HepG2 (cell line): ENCODE measurements at regions not wholly inside any gene's neighbourhood (a gene's known extent, or its start where the extent isn't known, plus 50 kb on each side); places are given as distances from the start of the nearest gene placed in this dataset.

Experiments used
- ATAC-seq: fragments of 200-7000 bp; cut with Tn5 transposase; 3 replicates; pipeline ENCODE4 v1.9.1; 2020; ENCODE audit warnings: mild to moderate bottlenecking, moderate library complexity
- BruUV-seq: library from RNA; stranded (reverse); fragments of 400-500 nt; replicated peaks from 2 replicates; lab custom pipeline; 2021; lab: Mats Ljungman, UMichigan
- CTCF ChIA-PET: fragments of 300-600 bp; formaldehyde crosslinking; extraction: SDS; loops from one replicate; lab custom pipeline; 2021; ENCODE audit warnings: low total read pairs, inconsistent platforms, low intra/inter-chr PET ratio; lab: Yijun Ruan, JAX
- POLR2A ChIA-PET: fragments of 350-600 bp; sonication (Branson Sonifier 250); formaldehyde crosslinking; loops from one replicate; lab custom pipeline; 2020; ENCODE audit warnings: antibody characterized with exemption, inconsistent platforms; lab: Yijun Ruan, JAX
- DNase-seq: peaks from one replicate; pipeline ENCODE4 v3.0.0-alpha.2; 2015; ENCODE audit warnings: low spot score
- FAIRE-seq: peaks from 3 replicates; lab custom pipeline; 2011; peaks lifted over from hg19 to GRCh38; lab: Jason Lieb, UNC
- H2AFZ ChIP-seq: one replicate; pipeline ENCODE4 v1.6.1; 2011; ENCODE audit warnings: low read length, inconsistent platforms
- H3K27ac ChIP-seq: fragments of 300-600 bp; 3 replicates; pipeline ENCODE4 v1.8.0; 2011; ENCODE audit warnings: mixed run types, mild to moderate bottlenecking, mixed read lengths, low read length, inconsistent platforms; ENCODE audit not compliant: insufficient read depth; ENCODE audit errors: extremely low read length
- H3K27me3 ChIP-seq, 2 experiments: fragments of 200-600 bp in 1 of 2; 2 replicates in 1 of 2; 3 replicates in 1 of 2; pipeline versions ENCODE4 v1.6.0 to v1.8.0; 2011; ENCODE audit warnings: low read length in 2 of 2, mild to moderate bottlenecking in 2 of 2, moderate library complexity in 2 of 2, inconsistent platforms in 1 of 2; ENCODE audit not compliant: insufficient read depth in 2 of 2, control insufficient read depth in 1 of 2
- H3K36me3 ChIP-seq, 2 experiments: fragments of 200-600 bp in 1 of 2; replicated peaks in 1 of 2; 2 replicates in 1 of 2; 3 replicates in 1 of 2; pipeline versions ENCODE4 v1.5.1 to v1.8.0; 2011; ENCODE audit warnings: low read length in 2 of 2, inconsistent platforms in 1 of 2; ENCODE audit not compliant: insufficient read depth in 2 of 2, control insufficient read depth in 1 of 2
- H3K4me1 ChIP-seq: 2 replicates; pipeline ENCODE4 v1.5.1; 2012; ENCODE audit warnings: low read length, inconsistent platforms; ENCODE audit not compliant: insufficient read depth
- H3K4me2 ChIP-seq: 2 replicates; pipeline ENCODE4 v1.6.0; 2011; ENCODE audit warnings: low read depth, low read length, inconsistent platforms
- H3K4me3 ChIP-seq, 3 experiments: fragments of 200-600 bp in 1 of 3; sonication (generic), shearing (Covaris generic) in 1 of 3; replicated peaks in 1 of 3; 2 replicates each; pipeline ENCODE4 v1.5.1; 2011 to 2016; ENCODE audit warnings: low read length in 3 of 3, inconsistent platforms in 2 of 3, low read depth in 2 of 3, mild to moderate bottlenecking in 2 of 3, control low read depth in 1 of 3, mixed read lengths in 1 of 3; ENCODE audit not compliant: insufficient read depth in 1 of 3
- H3K79me2 ChIP-seq: one replicate; pipeline ENCODE4 v1.6.1; 2011; ENCODE audit warnings: low read length, inconsistent platforms; ENCODE audit not compliant: insufficient read depth
- H3K9ac ChIP-seq: 2 replicates; pipeline ENCODE4 v1.6.0; 2011; ENCODE audit warnings: mild to moderate bottlenecking, low read depth, low read length, inconsistent platforms; ENCODE audit not compliant: insufficient read depth
- H3K9me3 ChIP-seq: 2 replicates; pipeline ENCODE4 v1.5.1; 2012; ENCODE audit warnings: mild to moderate bottlenecking, low read length
- H4K20me1 ChIP-seq: 2 replicates; pipeline ENCODE4 v1.6.0; 2011; ENCODE audit warnings: inconsistent platforms, mild to moderate bottlenecking, low read length, moderate library complexity; ENCODE audit not compliant: insufficient read depth
- CBX5 ChIP-seq: sonication (generic); formaldehyde crosslinking; IDR thresholded peaks from 2 replicates; pipeline ENCODE4 v1.4.0; 2020; ENCODE audit warnings: missing genetic modification reagents, borderline replicate concordance
- ETV6 ChIP-seq: sonication (generic); formaldehyde crosslinking; conservative IDR thresholded peaks from 2 replicates; pipeline ENCODE4 v1.4.0; 2020; ENCODE audit warnings: missing genetic modification reagents
- MAZ ChIP-seq, 2 experiments: sonication (generic) in 1 of 2; formaldehyde crosslinking in 1 of 2; IDR thresholded peaks; 2 replicates each; pipeline versions ENCODE4 v1.5.0 to v1.6.1; 2012 to 2020; ENCODE audit warnings: low read depth in 2 of 2, mild to moderate bottlenecking in 2 of 2, borderline replicate concordance in 1 of 2, improper control_type of control experiment in 1 of 2, low read length in 1 of 2, missing genetic modification reagents in 1 of 2, moderate library complexity in 1 of 2
- MTA1 ChIP-seq: sonication (generic); formaldehyde crosslinking; IDR thresholded peaks from 2 replicates; pipeline ENCODE4 v1.4.0; 2020; ENCODE audit warnings: missing genetic modification reagents, mild to moderate bottlenecking, borderline replicate concordance
- MYNN ChIP-seq: sonication (generic); formaldehyde crosslinking; IDR thresholded peaks from 2 replicates; pipeline ENCODE4 v1.4.0; 2020; ENCODE audit warnings: mild to moderate bottlenecking, low read depth, missing genetic modification reagents
- NFRKB ChIP-seq: fragments of 450-650 bp; IDR thresholded peaks from 2 replicates; pipeline ENCODE4 v1.6.1; 2017
- REXO4 ChIP-seq: sonication (generic); formaldehyde crosslinking; IDR thresholded peaks from 2 replicates; pipeline ENCODE4 v1.8.0; 2022; ENCODE audit warnings: missing genetic modification reagents, mild to moderate bottlenecking, borderline replicate concordance
- SMARCC2 ChIP-seq: fragments of 450-650 bp; IDR thresholded peaks from 2 replicates; pipeline ENCODE4 v1.6.1; 2017; ENCODE audit warnings: antibody characterized with exemption, mild to moderate bottlenecking
- TRIM22 ChIP-seq: fragments of 450-650 bp; IDR thresholded peaks from 2 replicates; pipeline ENCODE4 v1.6.1; 2017
- ZFP1 ChIP-seq: IDR thresholded peaks from 2 replicates; pipeline ENCODE4 v1.6.1; 2016
- ZNF121 ChIP-seq: sonication (generic); formaldehyde crosslinking; IDR thresholded peaks from 2 replicates; pipeline ENCODE4 v1.5.0; 2020; ENCODE audit warnings: mild to moderate bottlenecking, missing genetic modification reagents
- ZNF468 ChIP-seq: sonication (generic); formaldehyde crosslinking; IDR thresholded peaks from 2 replicates; pipeline ENCODE4 v1.8.0; 2022; ENCODE audit warnings: mild to moderate bottlenecking, moderate library complexity, missing genetic modification reagents
- ZNF556 ChIP-seq: sonication (generic); formaldehyde crosslinking; IDR thresholded peaks from 2 replicates; pipeline ENCODE4 v1.4.0; 2020; ENCODE audit warnings: mild to moderate bottlenecking, missing genetic modification reagents, borderline replicate concordance
- ZNF724P ChIP-seq: sonication (generic); formaldehyde crosslinking; IDR thresholded peaks from 2 replicates; pipeline ENCODE4 v1.8.0; 2022; ENCODE audit warnings: missing genetic modification reagents, borderline replicate concordance
- WGBS: methylation state at CpG from one replicate; pipeline ENCODE4 v1.1.6; 2017; ENCODE audit warnings: low lambda C conversion rate; 5-methylcytosine and 5-hydroxymethylcytosine counted together
- in situ Hi-C: cut with HindIII; loops from 2 replicates; pipeline ENCODE4 v1.10.0; 2017; ENCODE audit warnings: low pct_unique_long_range_greater_than_20kb; ENCODE audit not compliant: extremely low pct_ligation_motif_present
- intact Hi-C: fragments of 100-400 bp; cut with micrococcal nuclease; formaldehyde crosslinking; loops from one replicate; pipeline ENCODE4 v1.10.0; 2022; ENCODE audit not compliant: unreplicated experiment
- TF ChIP-seq, protein P1 (sequence below): sonication (generic); formaldehyde crosslinking; IDR thresholded peaks from 2 replicates; pipeline ENCODE4 v1.5.0; 2020; ENCODE audit warnings: mild to moderate bottlenecking, missing genetic modification reagents
- TF ChIP-seq, protein P2 (sequence below): sonication (generic); formaldehyde crosslinking; IDR thresholded peaks from 2 replicates; pipeline ENCODE4 v1.4.0; 2020; ENCODE audit warnings: low read depth, missing genetic modification reagents
- TF ChIP-seq, protein P3 (sequence below): sonication (generic); formaldehyde crosslinking; IDR thresholded peaks from 2 replicates; pipeline ENCODE4 v1.5.1; 2020; ENCODE audit warnings: missing genetic modification reagents, mild to moderate bottlenecking, borderline replicate concordance

DNA sequence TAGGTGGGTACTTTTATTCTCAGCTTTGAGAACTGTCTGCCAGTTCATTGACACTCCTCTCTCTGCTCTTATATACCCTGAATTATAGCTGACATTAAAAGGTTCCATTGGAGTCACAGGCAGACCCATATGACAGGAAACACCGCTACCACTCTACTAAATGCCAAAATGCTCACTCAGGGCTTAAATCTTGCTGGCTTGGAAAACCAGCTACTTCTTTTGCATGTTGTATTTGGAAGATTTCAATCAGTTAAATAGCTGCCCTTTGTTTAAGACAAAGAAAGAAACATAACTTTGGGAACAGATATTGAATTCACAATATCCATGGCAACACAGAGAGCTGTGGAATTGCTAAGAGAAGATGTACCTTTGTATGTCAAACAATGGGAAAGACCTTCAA, 876.5 kb downstream of the USP25 start:
- intact Hi-C loops, result no loop called here
- no peak for FAIRE-seq
- TF ChIP-seq ZFP1 (CRISPR knock-in tag) (no peak), NFRKB (no peak), ZNF121 (CRISPR knock-in tag) (no peak), MAZ (IDR thresholded peaks at IDR 0.05; ENCODE audit: borderline replicate concordance, low read depth, low read length) (no peak), MAZ (CRISPR knock-in tag; IDR thresholded peaks at IDR 0.05; ENCODE audit: low read depth) (no peak), MTA1 (CRISPR knock-in tag) (no peak), ZNF556 (CRISPR knock-in tag) (no peak), ETV6 (CRISPR knock-in tag) (no peak), ZNF468 (no peak), TRIM22 (no peak), MYNN (no peak), REXO4 (CRISPR knock-in tag) (no peak), ZNF724P (CRISPR knock-in tag) (no peak), CBX5 (no peak), SMARCC2 (no peak)
- TF ChIP-seq, protein P1, sequence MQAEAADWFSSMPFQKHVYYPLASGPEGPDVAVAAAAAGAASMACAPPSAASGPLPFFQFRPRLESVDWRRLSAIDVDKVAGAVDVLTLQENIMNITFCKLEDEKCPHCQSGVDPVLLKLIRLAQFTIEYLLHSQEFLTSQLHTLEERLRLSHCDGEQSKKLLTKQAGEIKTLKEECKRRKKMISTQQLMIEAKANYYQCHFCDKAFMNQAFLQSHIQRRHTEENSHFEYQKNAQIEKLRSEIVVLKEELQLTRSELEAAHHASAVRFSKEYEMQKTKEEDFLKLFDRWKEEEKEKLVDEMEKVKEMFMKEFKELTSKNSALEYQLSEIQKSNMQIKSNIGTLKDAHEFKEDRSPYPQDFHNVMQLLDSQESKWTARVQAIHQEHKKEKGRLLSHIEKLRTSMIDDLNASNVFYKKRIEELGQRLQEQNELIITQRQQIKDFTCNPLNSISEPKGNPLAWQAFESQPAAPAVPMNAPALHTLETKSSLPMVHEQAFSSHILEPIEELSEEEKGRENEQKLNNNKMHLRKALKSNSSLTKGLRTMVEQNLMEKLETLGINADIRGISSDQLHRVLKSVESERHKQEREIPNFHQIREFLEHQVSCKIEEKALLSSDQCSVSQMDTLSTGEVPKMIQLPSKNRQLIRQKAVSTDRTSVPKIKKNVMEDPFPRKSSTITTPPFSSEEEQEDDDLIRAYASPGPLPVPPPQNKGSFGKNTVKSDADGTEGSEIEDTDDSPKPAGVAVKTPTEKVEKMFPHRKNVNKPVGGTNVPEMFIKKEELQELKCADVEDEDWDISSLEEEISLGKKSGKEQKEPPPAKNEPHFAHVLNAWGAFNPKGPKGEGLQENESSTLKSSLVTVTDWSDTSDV, result no peak
- TF ChIP-seq, protein P2, sequence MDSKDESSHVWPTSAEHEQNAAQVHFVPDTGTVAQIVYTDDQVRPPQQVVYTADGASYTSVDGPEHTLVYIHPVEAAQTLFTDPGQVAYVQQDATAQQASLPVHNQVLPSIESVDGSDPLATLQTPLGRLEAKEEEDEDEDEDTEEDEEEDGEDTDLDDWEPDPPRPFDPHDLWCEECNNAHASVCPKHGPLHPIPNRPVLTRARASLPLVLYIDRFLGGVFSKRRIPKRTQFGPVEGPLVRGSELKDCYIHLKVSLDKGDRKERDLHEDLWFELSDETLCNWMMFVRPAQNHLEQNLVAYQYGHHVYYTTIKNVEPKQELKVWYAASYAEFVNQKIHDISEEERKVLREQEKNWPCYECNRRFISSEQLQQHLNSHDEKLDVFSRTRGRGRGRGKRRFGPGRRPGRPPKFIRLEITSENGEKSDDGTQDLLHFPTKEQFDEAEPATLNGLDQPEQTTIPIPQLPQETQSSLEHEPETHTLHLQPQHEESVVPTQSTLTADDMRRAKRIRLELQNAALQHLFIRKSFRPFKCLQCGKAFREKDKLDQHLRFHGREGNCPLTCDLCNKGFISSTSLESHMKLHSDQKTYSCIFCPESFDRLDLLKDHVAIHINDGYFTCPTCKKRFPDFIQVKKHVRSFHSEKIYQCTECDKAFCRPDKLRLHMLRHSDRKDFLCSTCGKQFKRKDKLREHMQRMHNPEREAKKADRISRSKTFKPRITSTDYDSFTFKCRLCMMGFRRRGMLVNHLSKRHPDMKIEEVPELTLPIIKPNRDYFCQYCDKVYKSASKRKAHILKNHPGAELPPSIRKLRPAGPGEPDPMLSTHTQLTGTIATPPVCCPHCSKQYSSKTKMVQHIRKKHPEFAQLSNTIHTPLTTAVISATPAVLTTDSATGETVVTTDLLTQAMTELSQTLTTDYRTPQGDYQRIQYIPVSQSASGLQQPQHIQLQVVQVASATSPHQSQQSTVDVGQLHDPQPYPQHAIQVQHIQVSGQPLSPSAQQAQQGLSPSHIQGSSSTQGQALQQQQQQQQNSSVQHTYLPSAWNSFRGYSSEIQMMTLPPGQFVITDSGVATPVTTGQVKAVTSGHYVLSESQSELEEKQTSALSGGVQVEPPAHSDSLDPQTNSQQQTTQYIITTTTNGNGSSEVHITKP (CRISPR knock-in tag), result no peak
- TF ChIP-seq, protein P3, sequence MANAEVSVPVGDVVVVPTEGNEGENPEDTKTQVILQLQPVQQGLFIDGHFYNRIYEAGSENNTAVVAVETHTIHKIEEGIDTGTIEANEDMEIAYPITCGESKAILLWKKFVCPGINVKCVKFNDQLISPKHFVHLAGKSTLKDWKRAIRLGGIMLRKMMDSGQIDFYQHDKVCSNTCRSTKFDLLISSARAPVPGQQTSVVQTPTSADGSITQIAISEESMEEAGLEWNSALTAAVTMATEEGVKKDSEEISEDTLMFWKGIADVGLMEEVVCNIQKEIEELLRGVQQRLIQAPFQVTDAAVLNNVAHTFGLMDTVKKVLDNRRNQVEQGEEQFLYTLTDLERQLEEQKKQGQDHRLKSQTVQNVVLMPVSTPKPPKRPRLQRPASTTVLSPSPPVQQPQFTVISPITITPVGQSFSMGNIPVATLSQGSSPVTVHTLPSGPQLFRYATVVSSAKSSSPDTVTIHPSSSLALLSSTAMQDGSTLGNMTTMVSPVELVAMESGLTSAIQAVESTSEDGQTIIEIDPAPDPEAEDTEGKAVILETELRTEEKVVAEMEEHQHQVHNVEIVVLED (CRISPR knock-in tag), result no peak

More for the DNA sequence above, 876.5 kb downstream of the USP25 start:
- H3K4me3 ChIP-seq, result no peak overlapping the region
- no TSS peak for BruUV-seq
- DNase-seq (no peak), ATAC-seq (no peak)
- H4K20me1 ChIP-seq, result no peaks in the 10 kb centered on the region
- no peaks in the 10 kb centered on the region for H3K4me1 ChIP-seq
- in situ Hi-C loops, result no loop called here
- CTCF ChIA-PET, result no interaction called here
- no peak overlapping the region for H3K4me2 ChIP-seq
- H3K9ac ChIP-seq, result no peak overlapping the region
- H2AFZ ChIP-seq, result no peak overlapping the region
- no peak overlapping the region for H3K27ac ChIP-seq
- POLR2A ChIA-PET, result no interaction called here
- no peaks in the 10 kb centered on the region for H3K9me3 ChIP-seq
- WGBS, result 0% methylated on average over 1 of the region's 1 CpG
- no peaks in the 10 kb centered on the region for H3K27me3 ChIP-seq
- H3K36me3 ChIP-seq, result no peaks in the 10 kb centered on the region
- H3K79me2 ChIP-seq, result no peaks in the 10 kb centered on the region
